ENCODE measurements at regions not wholly inside any gene's neighbourhood (a gene's known extent, or its start where the extent isn't known, plus 50 kb on each side); places are given as distances from the start of the nearest gene placed in this dataset.

GRCh38 chr9:16085167-16085726 is 532.4 kb downstream of the CCDC171 start:
- TF ChIP-seq CTCF (IDR thresholded peaks at IDR 0.05) (no peak), POLR2A (IDR thresholded peaks at IDR 0.05) (no peak)

Measured in right lobe of liver (tissue), 4 donors.